Adrenal gland (tissue), 9 donors: ENCODE measurements at regions not wholly inside any gene's neighbourhood (a gene's known extent, or its start where the extent isn't known, plus 50 kb on each side); places are given as distances from the start of the nearest gene placed in this dataset.

Source experiments
- DNase-seq, 7 donors: peaks; one replicate each; pipeline ENCODE4 v3.0.0-alpha.2; 2019 to 2020
- H3K27ac ChIP-seq, 5 donors: fragments of 200-600 bp; sonication (generic) in 4 of 5; 1 replicate in 3 of 5; 2 replicates in 2 of 5; pipeline versions ENCODE4 v1.5.1 to v1.8.0; 2016 to 2020; ENCODE audit warnings: mild to moderate bottlenecking in 1 of 5
- H3K27me3 ChIP-seq: fragments of 200-600 bp; 2 replicates; pipeline ENCODE4 v1.8.0; 2021
- H3K36me3 ChIP-seq, 2 donors: fragments of 200-600 bp; replicated peaks in 1 of 2; 1 replicate in 1 of 2; 2 replicates in 1 of 2; pipeline versions ENCODE4 v1.5.1 to v1.8.0; 2018 to 2022
- H3K4me1 ChIP-seq, 2 donors: fragments of 200-600 bp; replicated peaks in 1 of 2; 1 replicate in 1 of 2; 2 replicates in 1 of 2; pipeline versions ENCODE4 v1.5.1 to v1.8.0; 2018 to 2021
- H3K4me3 ChIP-seq, 4 donors: fragments of 200-600 bp; sonication (generic) in 3 of 4; one replicate each; pipeline ENCODE4 v1.5.1; 2016 to 2018
- H3K9me3 ChIP-seq, 3 donors: fragments of 200-600 bp; sonication (generic) in 1 of 3; replicated peaks in 1 of 3; 1 replicate in 2 of 3; 2 replicates in 1 of 3; pipeline versions ENCODE4 v1.5.1 to v1.8.0; 2016 to 2021
- CTCF ChIP-seq, 6 experiments: fragments of 450-650 bp in 4 of 6; fragments of 200-600 bp in 2 of 6; sonication (generic) in 1 of 6; IDR thresholded peaks; 1 replicate in 5 of 6; 2 replicates in 1 of 6; pipeline versions ENCODE4 v1.5.1 to v1.8.0; 2016 to 2021; ENCODE audit warnings: antibody characterized with exemption in 6 of 6, mild to moderate bottlenecking in 2 of 6, moderate library complexity in 1 of 6
- POLR2A ChIP-seq, 2 donors: fragments of 450-650 bp; IDR thresholded peaks; one replicate each; pipeline ENCODE4 v1.6.1; 2017; ENCODE audit warnings: antibody characterized with exemption in 2 of 2, mild to moderate bottlenecking in 2 of 2, moderate library complexity in 1 of 2
- WGBS, 4 donors: extraction: QIAGEN DNeasy Blood & Tissue Kit in 2 of 4; methylation state at CpG; one replicate each; pipeline versions ENCODE4 v1.1.5 to v1.1.7; 2013 to 2017; 5-methylcytosine and 5-hydroxymethylcytosine counted together
- intact Hi-C, 2 donors: fragments of 100-400 bp; cut with DNase I; formaldehyde crosslinking; loops; one replicate each; pipeline versions ENCODE4 v1.14.1 to v1.15.0; 2022 to 2023
- donor health status: healthy with polysubstance abuse.
- donor health status: Bipolar disorder and iron deficiency.
- donor health status: DM: yes; HTN: yes; CAD: no.
- donor health status: DM: no; HTN: no; CAD: no.
- donor health status: DM: no; HTN: no; CAD: no.

- DNase-seq, result no peak
- WGBS, 4 donors, result 35 to 43% (median 39%) methylated on average over 1 of the region's 1 CpG
- H3K4me1 ChIP-seq, result no peaks in the 10 kb centered on the region
- no peaks in the 10 kb centered on the region for H3K36me3 ChIP-seq
- no peaks in the 10 kb centered on the region for H3K27me3 ChIP-seq
- H3K27ac ChIP-seq, result no peak overlapping the region
- intact Hi-C loops, result no loop called here
- no peaks in the 10 kb centered on the region for H3K9me3 ChIP-seq
- no peak overlapping the region for H3K4me3 ChIP-seq
- TF ChIP-seq CTCF (IDR thresholded peaks at IDR 0.05), result no peak
- TF ChIP-seq POLR2A (IDR thresholded peaks at IDR 0.05), result no peak
These were observed 261.6 kb upstream of the ZNF804A start for GRCh38 chr2:184336688-184337087.

GRCh38 chr2:184338771-184339170 is 259.6 kb upstream of the ZNF804A start:
- no peak overlapping the region for H3K4me3 ChIP-seq
- TF ChIP-seq CTCF (IDR thresholded peaks at IDR 0.05), result no peak
- TF ChIP-seq POLR2A (IDR thresholded peaks at IDR 0.05), result no peak
- no peaks in the 10 kb centered on the region for H3K36me3 ChIP-seq
- H3K4me1 ChIP-seq, result no peaks in the 10 kb centered on the region
- WGBS, 4 donors, result 22 to 27% (median 23%) methylated on average over 3 of the region's 3 CpGs
- H3K9me3 ChIP-seq, result no peaks in the 10 kb centered on the region
- no peak overlapping the region for H3K27ac ChIP-seq
- H3K27me3 ChIP-seq, result no peaks in the 10 kb centered on the region
- no peak for DNase-seq
- intact Hi-C loops, result no loop called here

GRCh38 chr2:184339966-184340365 is 258.4 kb upstream of the ZNF804A start:
- WGBS, 4 donors, result 17 to 68% (median 26%) methylated on average over 1 of the region's 1 CpG
- H3K27ac ChIP-seq, result no peak overlapping the region
- H3K4me3 ChIP-seq, result no peak overlapping the region
- H3K36me3 ChIP-seq, result no peaks in the 10 kb centered on the region
- no peaks in the 10 kb centered on the region for H3K4me1 ChIP-seq
- intact Hi-C loops, result no loop called here
- no peaks in the 10 kb centered on the region for H3K27me3 ChIP-seq
- TF ChIP-seq POLR2A (IDR thresholded peaks at IDR 0.05) (no peak), CTCF (IDR thresholded peaks at IDR 0.05) (no peak)
- no peaks in the 10 kb centered on the region for H3K9me3 ChIP-seq
- no peak for DNase-seq

- Histone ChIP-seq H3K27ac (no peak overlapping the region), H3K4me1 (no peaks in the 10 kb centered on the region), H3K27me3 (no peaks in the 10 kb centered on the region), H3K4me3 (no peak overlapping the region), H3K36me3 (no peaks in the 10 kb centered on the region), H3K9me3 (no peaks in the 10 kb centered on the region)
- intact Hi-C loops, result no loop called here
- TF ChIP-seq POLR2A (IDR thresholded peaks at IDR 0.05), result no peak
- no peak for TF ChIP-seq CTCF (IDR thresholded peaks at IDR 0.05)
- 58 to 74% (median 67%) methylated on average over 2 of the region's 2 CpGs for WGBS, 4 donors
- DNase-seq, result no peak
These were observed 251.9 kb upstream of the ZNF804A start for GRCh38 chr2:184346338-184346862.
